GM21390 (cell line): ENCODE measurements at regions not wholly inside any gene's neighbourhood (a gene's known extent, or its start where the extent isn't known, plus 50 kb on each side); places are given as distances from the start of the nearest gene placed in this dataset.
"Not testable (repeated sequence)": the region's sequence is repeated elsewhere in the genome, so short reads cannot be mapped to it uniquely, and the experiment has no call there.

Experiments
- ATAC-seq: cut with Tn5 transposase; IDR thresholded peaks from one replicate; pipeline ENCODE4 v1.9.1; 2021; ENCODE audit not compliant: unreplicated experiment

GRCh38 chr15:35286721-35287120 lies 201.6 kb upstream of the NANOGP8 start:
- no peak for ATAC-seq

- no peak for ATAC-seq
These were observed 197.9 kb upstream of the NANOGP8 start for GRCh38 chr15:35282965-35283496.

GRCh38 chr15:35281515-35281914 lies 196.4 kb upstream of the NANOGP8 start:
- no peak for ATAC-seq

- no peak for ATAC-seq
These were observed 194.7 kb upstream of the NANOGP8 start for GRCh38 chr15:35279811-35280210.

- ATAC-seq: no peak
These were observed 186.4 kb upstream of the NANOGP8 start for GRCh38 chr15:35271371-35272043.

GRCh38 chr15:35260941-35261340 lies 175.8 kb upstream of the NANOGP8 start:
- no peak for ATAC-seq

GRCh38 chr15:35260274-35260673 lies 175.2 kb upstream of the NANOGP8 start:
- not testable (repeated sequence) for ATAC-seq

GRCh38 chr15:35256551-35256950 lies 171.5 kb upstream of the NANOGP8 start:
- ATAC-seq: no peak

GRCh38 chr15:35256141-35256540 lies 171.0 kb upstream of the NANOGP8 start:
- no peak for ATAC-seq

- ATAC-seq: not testable (repeated sequence)
These were observed 169.8 kb upstream of the NANOGP8 start for GRCh38 chr15:35254908-35255307.

- no peak for ATAC-seq
These were observed 169.0 kb upstream of the NANOGP8 start for GRCh38 chr15:35254062-35254461.

- ATAC-seq: no peak
These were observed 167.3 kb upstream of the NANOGP8 start for GRCh38 chr15:35252351-35252865.

- ATAC-seq: no peak
These were observed 162.1 kb upstream of the NANOGP8 start for GRCh38 chr15:35247150-35247549.

- no peak for ATAC-seq
These were observed 161.4 kb upstream of the NANOGP8 start for GRCh38 chr15:35246451-35246850.

- not testable (repeated sequence) for ATAC-seq
These were observed 160.6 kb upstream of the NANOGP8 start for GRCh38 chr15:35245681-35246080.

- no peak for ATAC-seq
These were observed 159.1 kb upstream of the NANOGP8 start for GRCh38 chr15:35244227-35244626.

GRCh38 chr15:35243758-35244157 lies 158.7 kb upstream of the NANOGP8 start:
- no peak for ATAC-seq

GRCh38 chr15:35239693-35240092 lies 154.6 kb upstream of the NANOGP8 start:
- ATAC-seq: not testable (repeated sequence)

GRCh38 chr15:35238448-35238847 lies 153.4 kb upstream of the NANOGP8 start:
- ATAC-seq: not testable (repeated sequence)

GRCh38 chr15:35229085-35229484 lies 144.0 kb upstream of the NANOGP8 start:
- no peak for ATAC-seq

GRCh38 chr15:35218215-35218614 lies 133.1 kb upstream of the NANOGP8 start:
- ATAC-seq: no peak

- no peak for ATAC-seq
These were observed 130.0 kb upstream of the NANOGP8 start for GRCh38 chr15:35215093-35215492.
